HCT116 (cell line): ENCODE measurements at regions not wholly inside any gene's neighbourhood (a gene's known extent, or its start where the extent isn't known, plus 50 kb on each side); places are given as distances from the start of the nearest gene placed in this dataset.

Experiments used
- ATAC-seq: fragments of 200-7000 bp; cut with Tn5 transposase; 2 replicates; pipeline ENCODE4 v1.9.1; 2020; ENCODE audit warnings: mild to moderate bottlenecking, moderate library complexity
- BruUV-seq: library from RNA; stranded (reverse); fragments of 400-500 nt; replicated peaks from 2 replicates; lab custom pipeline; 2021; lab: Mats Ljungman, UMichigan
- CTCF ChIA-PET: fragments of 300-600 bp; sonication (Branson Sonifier 250); formaldehyde crosslinking; loops from one replicate; lab custom pipeline; 2021; ENCODE audit warnings: antibody characterized with exemption; lab: Charles Lee
- POLR2A ChIA-PET: fragments of 300-600, 350-600 bp; sonication (Branson Sonifier 250); formaldehyde crosslinking; loops from one replicate; lab custom pipeline; 2021; ENCODE audit warnings: antibody characterized with exemption; lab: Charles Lee
- RAD21 ChIA-PET, 2 experiments: fragments of 300-600 bp; sonication (Branson Sonifier 250); formaldehyde crosslinking; loops; one replicate each; lab custom pipeline; 2023; ENCODE audit warnings: low total read pairs in 2 of 2; ENCODE audit not compliant: uncharacterized antibody in 2 of 2, unreplicated experiment in 2 of 2, low non-redundant PET in 1 of 2; lab: Charles Lee
- DNase-seq: peaks from one replicate; pipeline ENCODE4 v3.0.0-alpha.2; 2010; ENCODE audit warnings: low read depth, low spot score
- H2AFZ ChIP-seq: fragments of 200-600 bp; shearing (Covaris generic), sonication (generic); 2 replicates; pipeline ENCODE4 v1.6.1; 2017; ENCODE audit warnings: low read depth, mixed run types, mixed read lengths, antibody characterized with exemption, low read length; ENCODE audit not compliant: poor library complexity, severe bottlenecking
- H3K27ac ChIP-seq: 2 replicates; pipeline ENCODE4 v1.5.1; 2012; ENCODE audit warnings: low read depth, low read length
- H3K27me3 ChIP-seq: fragments of 200-600 bp; sonication (generic); 2 replicates; pipeline ENCODE4 v1.6.1; 2016; ENCODE audit warnings: mixed run types, low read length, mixed read lengths; ENCODE audit not compliant: insufficient read depth
- H3K36me3 ChIP-seq, 2 experiments: fragments of 200-500 bp in 1 of 2; fragments of 200-600 bp in 1 of 2; sonication (Bioruptor generic) in 1 of 2; sonication (generic) in 1 of 2; 2 replicates each; pipeline versions ENCODE4 v1.5.1 to v1.6.1; 2014 to 2016; ENCODE audit warnings: low read length in 2 of 2, inconsistent platforms in 1 of 2, mixed read lengths in 1 of 2, mixed run types in 1 of 2; ENCODE audit not compliant: insufficient read depth in 2 of 2, control insufficient read depth in 1 of 2
- H3K4me1 ChIP-seq, 2 experiments: fragments of 200-600 bp in 1 of 2; sonication (generic) in 1 of 2; 2 replicates each; pipeline versions ENCODE4 v1.5.1 to v1.6.1; 2012 to 2017; ENCODE audit warnings: low read length in 2 of 2, inconsistent platforms in 1 of 2, mild to moderate bottlenecking in 1 of 2, mixed read lengths in 1 of 2, mixed run types in 1 of 2, moderate library complexity in 1 of 2; ENCODE audit not compliant: insufficient read depth in 2 of 2, control insufficient read depth in 1 of 2
- H3K4me2 ChIP-seq: fragments of 200-600 bp; sonication (generic); 2 replicates; pipeline ENCODE4 v1.6.1; 2017; ENCODE audit warnings: mixed run types, low read length, mixed read lengths
- H3K4me3 ChIP-seq, 2 experiments: fragments of 200-600 bp in 1 of 2; sonication (generic) in 1 of 2; replicated peaks in 1 of 2; 2 replicates each; pipeline ENCODE4 v1.5.1; 2011 to 2016; ENCODE audit warnings: low read length in 2 of 2, control low read depth in 1 of 2, low read depth in 1 of 2, mild to moderate bottlenecking in 1 of 2, mixed read lengths in 1 of 2, mixed run types in 1 of 2
- H3K79me2 ChIP-seq: fragments of 200-600 bp; sonication (generic); 2 replicates; pipeline ENCODE4 v1.6.1; 2017; ENCODE audit warnings: mild to moderate bottlenecking, mixed run types, low read length, moderate library complexity, mixed read lengths; ENCODE audit not compliant: insufficient read depth
- H3K9ac ChIP-seq: fragments of 200-600 bp; sonication (generic); 2 replicates; pipeline ENCODE4 v1.6.1; 2016; ENCODE audit warnings: low read length, mixed read lengths
- H3K9me2 ChIP-seq: fragments of 200-600 bp; sonication (generic), shearing (Covaris generic); 2 replicates; pipeline ENCODE4 v1.6.1; 2017; ENCODE audit warnings: mixed run types, mild to moderate bottlenecking, moderate library complexity; ENCODE audit not compliant: insufficient read depth
- H3K9me3 ChIP-seq, 2 experiments: fragments of 200-500 bp in 1 of 2; fragments of 200-600 bp in 1 of 2; sonication (Bioruptor generic) in 1 of 2; sonication (generic) in 1 of 2; 2 replicates each; pipeline ENCODE4 v1.6.1; 2014 to 2017; ENCODE audit warnings: low read length in 2 of 2, mixed read lengths in 2 of 2, inconsistent platforms in 1 of 2, low read depth in 1 of 2, mild to moderate bottlenecking in 1 of 2, mixed run types in 1 of 2, moderate library complexity in 1 of 2; ENCODE audit not compliant: control insufficient read depth in 1 of 2, insufficient read depth in 1 of 2
- H4K20me1 ChIP-seq: fragments of 200-600 bp; sonication (generic), shearing (Covaris generic); 2 replicates; pipeline ENCODE4 v1.6.1; 2017; ENCODE audit warnings: mixed run types, mild to moderate bottlenecking, moderate library complexity; ENCODE audit not compliant: insufficient read depth
- ATF3 ChIP-seq: IDR thresholded peaks from 2 replicates; pipeline ENCODE4 v1.6.1; 2012
- CTCF ChIP-seq, 3 experiments: fragments of 200-600 bp in 1 of 3; sonication (generic) in 1 of 3; IDR thresholded peaks in 2 of 3; conservative IDR thresholded peaks in 1 of 3; 2 replicates each; pipeline ENCODE4 v1.5.1; 2012 to 2017; ENCODE audit warnings: low read depth in 2 of 3, low read length in 2 of 3, antibody characterized with exemption in 1 of 3, borderline replicate concordance in 1 of 3, control low read depth in 1 of 3, mild to moderate bottlenecking in 1 of 3, mixed read lengths in 1 of 3, mixed run types in 1 of 3, moderate library complexity in 1 of 3; ENCODE audit not compliant: insufficient read depth in 1 of 3
- EZH2 ChIP-seq: fragments of 200-600 bp; sonication (generic); IDR thresholded peaks from 2 replicates; pipeline ENCODE4 v1.6.1; 2017; ENCODE audit warnings: antibody characterized with exemption, mixed run types
- EZH2phosphoT487 ChIP-seq: fragments of 200-600 bp; IDR thresholded peaks from 2 replicates; pipeline ENCODE4 v1.6.1; 2018; ENCODE audit warnings: antibody characterized with exemption, borderline replicate concordance
- FOSL1 ChIP-seq: IDR thresholded peaks from 2 replicates; pipeline ENCODE4 v1.6.1; 2012; ENCODE audit warnings: low read depth
- POLR2A ChIP-seq: IDR thresholded peaks from 2 replicates; pipeline ENCODE4 v1.7.0; 2011; ENCODE audit warnings: borderline replicate concordance; ENCODE audit not compliant: insufficient read depth, insufficient read length; ENCODE audit errors: extremely low read depth
- POLR2AphosphoS5 ChIP-seq: IDR thresholded peaks from 2 replicates; pipeline ENCODE4 v1.6.1; 2011; ENCODE audit warnings: mild to moderate bottlenecking, low read depth, low read length, moderate library complexity
- REST ChIP-seq: IDR thresholded peaks from 2 replicates; pipeline ENCODE4 v1.6.1; 2012; ENCODE audit warnings: low read depth
- YY1 ChIP-seq: IDR thresholded peaks from 2 replicates; pipeline ENCODE4 v1.6.1; 2011; ENCODE audit warnings: low read length, low read depth, moderate library complexity, mild to moderate bottlenecking; ENCODE audit not compliant: insufficient replicate concordance; ENCODE audit errors: extremely low read depth
- ZBTB33 ChIP-seq: IDR thresholded peaks from 2 replicates; pipeline ENCODE4 v1.6.1; 2011; ENCODE audit warnings: mild to moderate bottlenecking, low read length, moderate library complexity; ENCODE audit not compliant: insufficient replicate concordance; ENCODE audit errors: extremely low read depth
- ZFX ChIP-seq: fragments of 450-650 bp; IDR thresholded peaks from 2 replicates; pipeline ENCODE4 v1.6.1; 2017
- intact Hi-C: fragments of 100-400 bp; cut with micrococcal nuclease; formaldehyde crosslinking; loops from 2 replicates; pipeline ENCODE4 v1.10.0; 2022

GRCh38 chr18:68542846-68543245, 172.1 kb downstream of the TMX3 start:
- H3K9ac ChIP-seq, result no peak overlapping the region
- no peak overlapping the region for H3K4me3 ChIP-seq
- H3K79me2 ChIP-seq, result no peaks in the 10 kb centered on the region
- H3K9me2 ChIP-seq, result no peaks in the 10 kb centered on the region
- no peaks in the 10 kb centered on the region for H3K9me3 ChIP-seq
- H2AFZ ChIP-seq, result no peak overlapping the region
- TF ChIP-seq FOSL1 (no peak), ZBTB33 (no peak), ZFX (no peak), EZH2 (no peak), POLR2AphosphoS5 (no peak), EZH2phosphoT487 (no peak), REST (no peak), CTCF (IDR thresholded peaks at IDR 0.05 in 2 of 3, conservative IDR thresholded peaks at IDR 0.05 in 1 of 3; ENCODE audit: borderline replicate concordance in 1 of 3, insufficient read depth in 1 of 3, low read depth in 2 of 3, low read length in 2 of 3) (no peak), ATF3 (no peak), YY1 (no peak), POLR2A (no peak)
- TF ChIP-seq, all 23 proteins: peak for 0
- ChIA-PET POLR2A (no interaction called here), CTCF (no interaction called here), RAD21 (no interaction called here)
- intact Hi-C loops, result no loop called here
- ATAC-seq (no peak), DNase-seq (no peak)
- no peak overlapping the region for H3K4me2 ChIP-seq
- H3K36me3 ChIP-seq, result no peaks in the 10 kb centered on the region
- H3K4me1 ChIP-seq, result no peaks in the 10 kb centered on the region
- no peak overlapping the region for H3K27ac ChIP-seq
- no TSS peak for BruUV-seq
- no peaks in the 10 kb centered on the region for H4K20me1 ChIP-seq
- H3K27me3 ChIP-seq, result no peaks in the 10 kb centered on the region
